ENCODE measurements at regions not wholly inside any gene's neighbourhood (a gene's known extent, or its start where the extent isn't known, plus 50 kb on each side); places are given as distances from the start of the nearest gene placed in this dataset.

DNA sequence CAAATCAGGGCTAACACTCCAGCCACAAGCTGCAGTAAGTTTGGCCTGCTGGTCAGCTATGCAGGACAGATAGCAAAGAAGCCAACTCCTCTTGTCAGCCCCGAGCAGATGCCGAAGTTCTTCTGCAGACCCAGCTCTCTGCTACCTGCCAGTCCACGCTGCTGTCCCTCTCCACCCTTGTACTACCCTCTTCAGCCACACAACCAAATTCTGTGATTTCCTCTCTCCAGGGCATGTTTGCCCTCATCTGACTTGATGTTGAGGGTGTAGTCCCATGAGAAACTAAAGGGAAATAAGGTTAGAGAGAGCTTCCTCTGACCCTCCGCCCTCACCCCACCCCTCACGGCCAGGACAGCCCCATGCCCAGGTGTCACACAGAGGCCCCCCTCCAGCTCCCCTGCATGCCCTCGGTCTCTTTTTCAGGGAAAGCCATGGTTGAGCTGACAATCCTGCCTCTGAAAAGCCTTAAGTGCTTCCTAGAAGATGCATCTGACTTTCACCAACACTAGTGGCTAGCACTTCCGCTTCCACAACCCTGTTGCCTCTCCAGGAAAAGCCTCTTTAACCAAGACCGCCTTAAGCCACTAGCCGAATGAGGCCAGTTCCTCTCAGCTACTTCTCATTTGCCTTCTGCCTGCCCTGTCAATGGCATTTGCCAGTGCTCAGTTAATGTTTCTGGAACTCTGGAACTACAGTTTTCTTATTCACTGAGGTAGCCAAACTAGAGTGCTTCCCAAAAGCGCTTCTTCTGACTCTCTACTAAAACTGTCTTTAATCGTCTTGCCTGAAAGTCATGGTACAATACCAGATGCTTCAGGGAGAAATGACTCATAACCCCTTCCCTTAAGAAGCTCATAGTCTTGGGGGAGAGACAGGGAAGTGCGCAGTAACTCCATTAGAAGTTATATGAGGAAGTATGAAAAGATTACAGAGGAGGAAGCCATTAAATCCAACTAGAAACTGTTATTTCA lies 300.4 kb upstream of the STT3B start:
- H3K4me3 ChIP-seq (ENCODE audit: low read length): no peak overlapping the region
- peak overlapping the region; percentile 65 for H3K4me3 Mint-ChIP-seq
- H3K4me1 Mint-ChIP-seq: peaks cover 57 to 75% of the 10 kb centered on the region in 2 donors
- intact Hi-C loops (cut with micrococcal nuclease): no loop called here
- TF ChIP-seq, protein P1, sequence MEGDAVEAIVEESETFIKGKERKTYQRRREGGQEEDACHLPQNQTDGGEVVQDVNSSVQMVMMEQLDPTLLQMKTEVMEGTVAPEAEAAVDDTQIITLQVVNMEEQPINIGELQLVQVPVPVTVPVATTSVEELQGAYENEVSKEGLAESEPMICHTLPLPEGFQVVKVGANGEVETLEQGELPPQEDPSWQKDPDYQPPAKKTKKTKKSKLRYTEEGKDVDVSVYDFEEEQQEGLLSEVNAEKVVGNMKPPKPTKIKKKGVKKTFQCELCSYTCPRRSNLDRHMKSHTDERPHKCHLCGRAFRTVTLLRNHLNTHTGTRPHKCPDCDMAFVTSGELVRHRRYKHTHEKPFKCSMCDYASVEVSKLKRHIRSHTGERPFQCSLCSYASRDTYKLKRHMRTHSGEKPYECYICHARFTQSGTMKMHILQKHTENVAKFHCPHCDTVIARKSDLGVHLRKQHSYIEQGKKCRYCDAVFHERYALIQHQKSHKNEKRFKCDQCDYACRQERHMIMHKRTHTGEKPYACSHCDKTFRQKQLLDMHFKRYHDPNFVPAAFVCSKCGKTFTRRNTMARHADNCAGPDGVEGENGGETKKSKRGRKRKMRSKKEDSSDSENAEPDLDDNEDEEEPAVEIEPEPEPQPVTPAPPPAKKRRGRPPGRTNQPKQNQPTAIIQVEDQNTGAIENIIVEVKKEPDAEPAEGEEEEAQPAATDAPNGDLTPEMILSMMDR (IDR thresholded peaks at IDR 0.05): no peak
- H3K27me3 Mint-ChIP-seq (ENCODE audit: low read depth in 2 of 2): no peaks in the 10 kb centered on the region
- no peaks in the 10 kb centered on the region for H3K27me3 ChIP-seq (ENCODE audit: control insufficient read depth, insufficient read depth, low read length)
- DNase-seq: no peak
- no peaks in the 10 kb centered on the region for H3K36me3 ChIP-seq (ENCODE audit: control insufficient read depth, insufficient read depth, low read length)
- H3K27ac Mint-ChIP-seq: peak overlapping the region; percentile 79 to 87
- H3K36me3 Mint-ChIP-seq: peaks cover 5% of the 10 kb centered on the region
- peak overlapping the region; percentile 4 for H3K27ac ChIP-seq (ENCODE audit: low read length)
- H3K9me3 ChIP-seq (ENCODE audit: control insufficient read depth, insufficient read depth, low read length): no peaks in the 10 kb centered on the region
- ATAC-seq: peak; percentile 30 to 67 (median 49)
- H3K4me1 ChIP-seq (ENCODE audit: control insufficient read depth, insufficient read depth, low read length): peaks cover 50% of the 10 kb centered on the region
- no peaks in the 10 kb centered on the region for H3K9me3 Mint-ChIP-seq
- WGBS (ENCODE audit: insufficient coverage): 46% methylated on average over 11 of the region's 12 CpGs

DNA sequence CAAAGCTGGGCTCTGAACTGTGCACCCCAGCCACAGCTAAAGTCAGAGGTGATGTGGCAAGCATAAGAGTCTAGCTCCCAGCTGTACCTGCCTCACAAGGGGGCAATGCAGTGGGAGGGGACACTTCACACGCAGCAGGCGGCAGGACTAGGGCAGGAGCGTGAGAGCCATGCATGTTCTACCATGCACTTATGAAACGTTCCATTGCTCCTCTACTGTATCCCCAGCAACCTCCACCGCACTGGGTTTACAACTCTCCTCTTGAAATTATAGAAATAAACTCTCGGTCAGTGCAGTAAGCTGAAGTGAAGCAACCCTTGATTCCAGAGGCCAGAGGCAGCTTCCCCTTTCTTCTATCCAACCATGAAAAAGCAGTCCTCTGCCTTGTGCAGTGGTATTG lies 298.6 kb upstream of the STT3B start:
- H3K4me3 Mint-ChIP-seq: peak overlapping the region; percentile 65
- H3K27ac ChIP-seq (ENCODE audit: low read length): no peak overlapping the region

DNA sequence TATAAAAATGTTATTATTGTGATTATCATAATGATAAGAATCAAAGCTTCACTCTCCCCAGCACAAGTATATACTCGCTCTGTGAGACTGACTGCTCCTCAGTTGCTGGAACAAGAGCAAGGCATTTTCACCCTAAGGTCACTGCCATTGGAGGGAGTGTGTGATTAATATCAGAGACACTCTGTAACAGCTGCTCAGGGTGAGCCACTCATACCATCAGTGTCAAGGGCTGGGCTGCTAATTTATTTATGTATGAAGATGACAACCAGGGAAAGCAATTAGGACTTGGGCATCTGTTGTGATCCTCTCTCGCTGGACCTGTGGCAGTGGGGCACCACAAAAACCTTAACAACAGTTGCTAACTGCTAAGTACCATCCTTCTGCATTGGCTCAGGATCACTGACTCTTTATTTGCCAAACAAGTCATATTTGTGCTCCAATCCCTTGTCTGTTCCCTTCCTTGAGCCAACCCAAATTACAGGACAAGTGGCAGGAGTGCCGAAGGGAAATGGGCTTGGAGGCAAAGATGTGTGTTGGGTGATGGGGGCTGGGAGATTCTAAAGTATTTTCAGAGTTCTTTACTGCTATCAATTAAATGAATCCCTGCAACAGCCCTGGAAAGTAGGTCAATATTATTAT lies 297.5 kb upstream of the STT3B start:
- intact Hi-C loops (cut with micrococcal nuclease): no loop called here
- Histone ChIP-seq H3K27ac (ENCODE audit: low read length) (no peak overlapping the region), H3K36me3 (ENCODE audit: control insufficient read depth, insufficient read depth, low read length) (no peaks in the 10 kb centered on the region), H3K9me3 (ENCODE audit: control insufficient read depth, insufficient read depth, low read length) (no peaks in the 10 kb centered on the region), H3K27me3 (ENCODE audit: control insufficient read depth, insufficient read depth, low read length) (no peaks in the 10 kb centered on the region), H3K4me3 (ENCODE audit: low read length) (no peak overlapping the region), H3K4me1 (ENCODE audit: control insufficient read depth, insufficient read depth, low read length) (peaks cover 39% of the 10 kb centered on the region)
- Mint-ChIP-seq H3K36me3 (peaks cover 5% of the 10 kb centered on the region), H3K9me3 (no peaks in the 10 kb centered on the region), H3K4me1 (peaks cover 51 to 57% of the 10 kb centered on the region in 2 donors), H3K4me3 (no peak overlapping the region), H3K27me3 (ENCODE audit: low read depth in 2 of 2) (peaks cover 5 to 6% of the 10 kb centered on the region in 2 donors), H3K27ac (no peak overlapping the region)
- TF ChIP-seq, protein P1 (IDR thresholded peaks at IDR 0.05): no peak
- no peak for DNase-seq
- no peak for ATAC-seq
- WGBS (ENCODE audit: insufficient coverage): 87% methylated on average over 2 of the region's 3 CpGs

More for the DNA sequence above, 298.6 kb upstream of the STT3B start:
- DNase-seq (no peak), ATAC-seq (peak; percentile 18 to 40 (median 39))
- Histone ChIP-seq H3K36me3 (ENCODE audit: control insufficient read depth, insufficient read depth, low read length) (no peaks in the 10 kb centered on the region), H3K4me1 (ENCODE audit: control insufficient read depth, insufficient read depth, low read length) (peaks cover 40% of the 10 kb centered on the region), H3K9me3 (ENCODE audit: control insufficient read depth, insufficient read depth, low read length) (no peaks in the 10 kb centered on the region), H3K27me3 (ENCODE audit: control insufficient read depth, insufficient read depth, low read length) (no peaks in the 10 kb centered on the region), H3K4me3 (ENCODE audit: low read length) (no peak overlapping the region)
- peaks cover 5% of the 10 kb centered on the region for H3K36me3 Mint-ChIP-seq
- intact Hi-C loops (cut with micrococcal nuclease): no loop called here
- peak overlapping the region; percentile 79 to 87 for H3K27ac Mint-ChIP-seq
- no peaks in the 10 kb centered on the region for H3K9me3 Mint-ChIP-seq
- H3K4me1 Mint-ChIP-seq: peaks cover 51 to 65% of the 10 kb centered on the region in 2 donors
- 58% methylated on average over 6 of the region's 6 CpGs for WGBS (ENCODE audit: insufficient coverage)
- TF ChIP-seq, protein P1 (IDR thresholded peaks at IDR 0.05): no peak
- peaks cover 2 to 5% of the 10 kb centered on the region in 2 donors for H3K27me3 Mint-ChIP-seq (ENCODE audit: low read depth in 2 of 2)
